GM21825 (cell line): ENCODE measurements at regions not wholly inside any gene's neighbourhood (a gene's known extent, or its start where the extent isn't known, plus 50 kb on each side); places are given as distances from the start of the nearest gene placed in this dataset.

ENCODE experiments used
- ATAC-seq: cut with Tn5 transposase; IDR thresholded peaks from one replicate; pipeline ENCODE4 v1.9.1; 2021; ENCODE audit warnings: mild to moderate bottlenecking, moderate library complexity; ENCODE audit not compliant: unreplicated experiment

DNA sequence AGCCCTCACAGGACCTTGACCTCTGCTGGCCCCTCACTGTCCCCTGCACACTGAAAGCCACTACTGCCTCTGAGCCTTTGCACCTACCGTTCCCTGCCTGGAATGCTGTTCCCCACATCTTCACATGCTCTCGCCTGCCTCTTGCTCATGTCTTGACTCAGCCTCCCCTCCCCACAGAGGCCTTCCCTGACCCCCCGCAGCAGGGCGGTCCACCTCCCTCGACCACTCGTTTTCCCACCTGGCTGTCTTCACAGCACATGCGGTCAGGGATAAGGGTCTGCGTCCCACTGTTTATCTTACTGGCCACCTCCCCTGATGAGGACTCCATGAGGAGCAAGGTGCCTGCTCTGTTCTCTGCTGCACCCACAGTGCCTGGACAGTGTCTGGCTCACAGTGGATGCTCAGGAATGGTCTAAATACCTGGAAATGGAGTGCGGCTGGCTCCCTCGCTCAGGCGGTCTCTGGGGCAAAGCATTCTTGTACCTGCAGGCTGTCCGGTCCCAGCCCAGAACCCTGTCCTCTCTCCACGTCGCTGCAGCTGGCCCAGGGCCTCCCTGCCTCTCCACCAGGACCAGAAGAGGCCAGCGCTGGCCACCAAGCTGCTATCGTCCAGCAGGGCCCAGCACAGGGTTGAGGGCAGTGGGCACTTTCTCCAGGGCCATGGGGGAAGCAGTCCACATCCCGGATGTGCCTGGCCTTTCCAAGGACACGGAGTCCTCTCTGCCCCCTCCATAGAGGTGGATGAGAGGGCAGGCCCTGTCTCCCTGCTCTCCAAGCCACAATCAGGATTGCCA is 107.4 kb downstream of the NCOR2 start:
- ATAC-seq: no peak

DNA sequence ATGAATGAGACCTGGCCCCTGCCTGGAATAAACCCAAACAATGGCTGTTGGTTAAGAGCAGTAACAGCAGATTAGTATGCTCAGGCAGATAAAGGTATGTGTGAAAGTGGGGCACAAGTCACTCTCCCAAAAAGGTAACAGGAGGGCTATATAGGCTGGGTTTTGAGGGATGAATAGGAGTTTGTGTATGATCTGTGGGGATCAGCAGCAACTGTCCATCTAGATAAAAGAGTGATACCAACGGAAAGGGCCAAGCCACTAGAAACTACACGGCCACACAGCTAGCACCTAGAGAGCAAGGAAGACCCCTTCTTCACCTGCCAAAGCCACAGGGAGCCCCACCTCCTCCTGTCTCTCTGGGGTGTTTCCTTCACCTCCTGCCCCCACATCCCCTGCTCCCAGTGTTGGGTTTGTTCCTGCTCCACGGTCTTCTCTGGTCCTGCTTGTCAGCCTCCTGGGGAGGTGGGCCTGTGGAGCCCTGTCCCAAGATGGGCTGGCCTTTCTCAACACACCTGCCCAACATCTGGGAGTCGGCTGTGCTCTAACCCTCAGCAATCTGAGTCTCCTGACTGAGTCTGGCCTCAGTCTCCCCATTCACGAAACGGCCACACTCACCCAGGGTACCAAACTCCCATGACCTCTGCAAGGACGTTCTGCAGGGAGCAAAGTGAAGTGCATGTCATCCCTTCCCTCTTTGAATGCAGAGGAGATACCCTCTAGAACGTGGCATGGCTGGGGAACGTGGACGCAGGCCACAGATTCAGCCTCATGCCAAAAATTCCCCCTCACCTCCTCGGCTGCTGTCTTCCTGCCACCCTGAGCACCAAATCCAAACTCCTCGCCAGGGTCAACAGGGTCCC is 108.2 kb downstream of the NCOR2 start:
- ATAC-seq: no peak

DNA sequence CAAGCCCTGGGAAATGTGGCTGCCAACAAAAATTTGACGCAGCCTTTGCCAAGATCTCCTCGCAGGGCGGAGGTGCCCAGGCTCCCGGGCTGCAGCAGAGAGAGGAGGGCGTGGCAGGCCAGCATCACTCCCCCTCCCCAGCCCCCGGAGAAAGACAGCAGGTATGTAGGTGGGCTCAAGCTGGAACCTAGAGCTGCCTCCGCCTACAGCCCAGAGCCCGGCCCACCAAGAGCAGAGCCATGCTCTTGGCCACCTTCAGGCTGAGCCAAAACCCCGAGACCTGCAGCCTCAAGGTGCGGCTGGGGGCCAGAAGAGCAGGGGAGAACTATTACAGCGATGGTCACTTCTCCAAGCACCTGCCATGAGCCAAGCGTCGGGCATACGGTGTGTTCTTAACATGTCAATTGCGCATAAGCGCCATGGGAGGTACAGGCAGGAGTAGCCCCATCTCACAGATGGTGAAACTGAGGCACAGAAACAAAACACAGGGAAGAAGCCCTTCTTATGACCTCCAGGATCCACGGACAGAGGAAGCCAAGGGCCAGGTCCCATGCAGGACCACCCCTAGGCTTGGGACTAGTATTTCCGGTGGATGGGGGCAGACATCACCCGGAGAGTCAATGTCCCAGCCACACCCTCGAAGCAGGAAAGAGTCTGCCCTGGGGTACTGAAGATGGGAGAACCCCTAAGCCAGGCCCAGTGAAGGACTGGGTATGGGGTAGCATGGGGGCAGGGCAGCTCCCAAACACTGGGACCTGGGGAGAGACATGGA is 109.0 kb downstream of the NCOR2 start:
- ATAC-seq: no peak

DNA sequence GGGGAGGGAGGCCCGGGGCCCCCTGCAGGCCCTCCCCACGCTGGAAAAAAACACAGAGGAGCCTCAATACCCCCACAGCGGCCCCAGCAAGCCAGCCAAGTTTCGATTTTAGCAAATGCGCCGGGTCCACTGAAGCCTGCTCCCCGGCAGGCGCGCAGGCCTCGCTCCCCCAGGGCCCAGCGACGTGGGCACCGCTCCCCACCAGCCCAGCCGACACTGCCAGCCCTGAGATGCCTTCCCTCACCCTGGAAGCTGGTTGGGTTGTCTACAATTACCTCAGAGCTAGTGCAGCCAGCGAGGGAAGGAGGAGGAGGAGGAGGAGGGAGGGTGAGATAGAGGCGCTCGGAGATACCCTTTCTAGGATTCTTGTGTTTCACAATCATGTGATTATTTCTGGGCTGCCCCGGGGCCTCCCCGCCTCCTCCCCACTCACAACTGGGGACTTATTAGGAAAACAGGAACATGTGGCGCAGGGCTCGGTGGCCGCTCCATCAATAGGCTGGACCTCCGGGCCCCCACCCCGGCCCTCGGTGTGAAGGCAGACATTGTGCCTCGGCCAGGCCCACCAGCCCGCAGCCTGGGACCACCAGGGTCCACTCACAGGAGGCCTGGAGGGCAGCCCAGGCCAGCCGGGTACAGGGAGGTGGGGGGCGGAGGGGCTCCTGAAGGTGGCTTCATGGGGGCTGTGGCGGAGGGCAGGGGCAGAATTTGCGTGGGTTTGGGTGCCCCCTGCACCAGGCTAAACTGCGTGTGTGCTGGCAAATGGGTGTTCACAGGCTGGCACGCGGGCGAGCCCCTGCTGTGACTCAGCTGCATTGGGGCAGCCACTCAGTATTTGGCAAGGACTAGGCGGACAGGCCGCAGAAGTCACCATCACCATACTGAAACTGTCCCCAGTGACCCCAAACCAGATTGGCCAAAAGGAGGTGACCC is 109.9 kb downstream of the NCOR2 start:
- ATAC-seq: peak; percentile 31

DNA sequence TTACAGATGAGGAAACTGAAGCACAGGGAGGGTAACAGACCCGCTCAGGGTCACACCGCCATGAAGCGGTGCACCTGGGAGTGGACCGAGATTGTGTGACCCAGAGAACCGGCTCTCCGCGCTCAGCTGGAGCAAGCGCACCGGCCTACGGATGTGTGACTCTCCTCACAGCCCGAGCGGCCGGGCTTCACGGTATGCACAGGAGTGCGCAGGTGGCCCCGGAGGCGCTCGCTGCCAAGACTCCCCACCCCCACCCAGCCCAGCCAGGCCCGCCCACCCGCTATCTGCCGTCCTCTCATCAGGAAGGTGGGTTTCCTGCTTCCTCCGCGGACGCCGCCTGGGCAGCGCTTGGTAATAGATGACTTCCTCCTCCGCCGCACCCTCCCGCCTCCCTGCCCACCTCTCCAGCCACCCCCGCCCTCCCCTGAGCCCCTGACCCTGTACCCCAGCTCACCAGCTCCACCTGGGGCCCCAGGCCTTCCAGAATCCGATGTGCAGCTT is 110.7 kb downstream of the NCOR2 start:
- no peak for ATAC-seq

DNA sequence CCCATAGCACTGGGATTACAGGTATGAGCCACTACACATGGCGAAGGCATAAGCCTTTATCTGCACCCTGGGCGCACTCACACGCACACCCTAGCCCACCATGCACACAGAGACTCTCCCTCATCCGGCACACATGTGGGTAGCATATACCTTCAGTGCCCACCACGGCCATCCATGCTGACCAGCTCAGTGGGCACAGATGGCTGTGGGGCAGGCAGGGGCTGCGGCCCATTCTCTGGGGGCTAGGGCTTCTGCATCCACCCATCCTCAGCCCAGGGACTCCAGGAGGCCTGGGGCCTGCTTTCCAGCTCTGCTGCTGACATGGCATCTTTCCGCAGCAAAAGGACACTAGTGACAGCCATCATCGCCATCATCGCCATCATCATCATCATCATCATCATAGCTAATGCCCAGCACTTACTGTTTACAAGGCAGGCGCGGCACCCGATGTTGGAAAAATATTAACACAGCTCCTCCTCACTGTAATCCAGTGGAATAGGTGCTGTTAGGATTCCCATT is 111.2 kb downstream of the NCOR2 start:
- ATAC-seq: no peak

DNA sequence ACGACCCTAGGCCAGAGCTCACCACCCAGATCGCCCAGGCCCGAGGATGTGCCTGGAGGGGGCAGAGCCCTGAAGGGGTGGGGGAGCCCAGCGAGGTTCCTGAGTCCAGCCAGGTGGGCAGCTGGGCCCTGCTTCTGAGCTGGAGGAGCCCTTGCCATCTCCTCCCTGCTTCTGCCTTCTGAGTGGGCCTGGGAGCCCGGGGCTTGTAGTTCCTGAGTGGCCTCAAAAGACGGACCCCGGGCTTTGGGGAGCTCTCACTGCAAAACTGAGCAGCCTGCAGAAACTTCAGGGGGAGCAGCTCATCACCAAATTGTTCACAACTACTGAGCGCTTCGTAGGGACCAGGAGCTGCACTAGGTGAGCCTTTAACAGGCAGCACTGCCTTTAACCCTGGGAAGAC is 112.1 kb downstream of the NCOR2 start:
- no peak for ATAC-seq

DNA sequence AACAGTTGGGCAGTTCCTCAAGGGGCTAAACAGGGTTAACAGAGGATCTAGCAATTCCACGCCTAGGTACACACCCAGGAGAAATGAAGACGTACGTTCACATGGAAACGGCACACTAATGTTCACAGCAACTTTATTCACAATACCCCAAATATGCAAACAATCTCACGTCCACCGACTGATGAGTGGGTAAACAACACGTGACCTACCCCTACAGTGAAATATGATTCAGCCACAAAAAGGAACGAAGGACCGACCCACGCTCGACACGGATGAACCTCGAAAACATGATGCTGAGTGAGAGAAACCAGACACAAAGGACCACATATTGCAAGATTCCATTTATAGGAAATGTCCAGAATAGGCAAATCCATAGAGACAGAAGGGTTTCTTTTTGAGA is 112.7 kb downstream of the NCOR2 start:
- ATAC-seq: no peak

DNA sequence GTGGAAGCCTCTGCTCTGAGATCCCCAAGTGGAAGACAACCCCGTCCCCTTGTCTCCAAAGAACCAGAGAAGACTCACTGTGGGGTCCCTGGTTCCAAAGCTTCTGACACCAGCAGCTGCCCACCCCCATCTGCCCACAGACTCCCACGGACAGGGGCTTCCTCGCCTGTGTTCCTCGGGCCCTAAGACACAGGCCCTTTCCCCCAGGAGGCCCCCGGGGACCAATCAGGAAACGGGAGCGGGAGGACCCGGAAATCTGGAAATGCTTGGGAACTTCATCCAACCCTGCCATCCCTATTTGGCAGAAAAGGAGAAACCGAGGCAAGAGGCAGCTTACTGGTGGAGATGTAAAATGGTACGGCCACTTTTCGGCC is 113.1 kb downstream of the NCOR2 start:
- no peak for ATAC-seq

DNA sequence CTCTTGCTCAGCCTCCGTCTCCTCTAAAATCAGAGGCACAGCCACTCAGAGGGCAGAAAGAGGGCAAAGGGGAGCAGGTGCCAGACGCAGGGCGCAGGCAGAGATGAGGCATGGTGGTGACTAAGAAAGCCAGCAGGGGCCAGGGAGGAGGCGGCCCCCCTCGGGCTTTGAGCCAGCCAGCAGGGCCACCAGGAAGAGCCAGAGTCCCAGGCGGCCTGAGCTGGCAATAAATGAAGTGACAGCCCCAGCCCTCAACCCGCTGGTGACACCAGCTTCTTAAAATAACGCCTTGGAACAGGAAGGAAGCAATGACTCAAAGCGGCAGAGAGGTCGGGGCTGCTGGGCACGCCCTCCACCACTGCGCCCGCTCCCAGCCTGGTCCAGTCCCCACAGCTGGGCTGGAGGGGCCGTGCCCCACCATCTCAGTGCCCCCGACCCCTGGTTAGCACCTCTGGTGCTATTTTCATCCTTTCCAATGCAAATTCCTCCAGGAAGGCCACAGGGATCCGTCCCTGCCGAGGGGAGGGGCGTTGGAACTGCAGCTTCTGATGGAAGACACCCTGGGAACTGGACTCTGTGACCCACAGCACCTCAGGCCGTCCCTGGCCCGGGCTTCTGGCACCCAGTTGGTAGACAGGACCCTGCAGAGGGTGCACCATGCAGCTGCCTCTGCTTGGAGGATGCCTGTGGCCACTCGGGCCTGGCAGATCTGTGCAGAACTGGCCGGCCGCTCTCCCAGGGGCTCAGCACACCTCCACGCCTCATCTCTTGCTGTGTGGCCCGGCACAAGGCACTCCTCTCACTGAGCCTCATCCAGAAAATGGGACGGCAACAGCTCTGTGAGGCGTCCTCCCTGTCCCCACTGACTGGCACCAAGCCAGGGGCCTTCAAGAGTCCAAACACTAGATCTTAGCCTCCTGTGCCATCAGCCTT is 113.7 kb downstream of the NCOR2 start:
- peak; percentile 70 for ATAC-seq

DNA sequence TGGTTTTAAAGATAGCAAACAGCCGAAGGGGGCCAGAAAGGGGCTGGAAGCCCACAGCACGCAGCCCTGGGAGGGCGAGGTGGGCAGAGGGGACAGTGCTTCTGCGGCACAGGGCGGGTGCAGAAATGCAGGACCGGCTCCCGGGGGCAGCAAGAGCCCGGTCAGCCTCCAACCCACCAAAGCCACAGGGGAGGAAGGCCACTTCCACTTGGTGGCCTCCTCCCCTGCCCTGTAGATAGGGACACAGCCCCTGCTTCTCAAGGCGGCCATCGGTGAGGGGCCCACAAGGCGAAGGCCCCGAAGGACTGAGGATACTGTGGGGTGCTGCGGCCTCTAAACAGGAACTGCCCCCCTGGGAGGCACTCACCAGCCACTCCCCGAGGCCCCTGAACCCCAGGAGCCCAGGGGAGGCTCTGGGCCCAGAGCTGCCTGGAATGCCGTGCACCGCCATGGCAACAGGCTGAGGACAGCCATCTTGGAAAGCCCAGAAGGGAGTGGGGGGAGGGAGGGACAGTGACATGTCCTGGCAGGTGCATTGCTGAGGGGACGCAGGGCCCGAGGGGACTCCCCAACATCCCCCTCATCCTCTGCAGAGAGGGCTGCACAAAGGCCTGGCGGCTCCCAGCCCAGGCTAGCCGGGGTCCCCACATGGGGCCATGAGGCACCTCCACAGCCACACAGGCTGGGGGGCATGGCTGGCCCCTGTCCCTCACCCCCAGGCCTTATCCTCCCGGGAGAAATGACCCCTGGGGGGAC is 114.7 kb downstream of the NCOR2 start:
- ATAC-seq: no peak

DNA sequence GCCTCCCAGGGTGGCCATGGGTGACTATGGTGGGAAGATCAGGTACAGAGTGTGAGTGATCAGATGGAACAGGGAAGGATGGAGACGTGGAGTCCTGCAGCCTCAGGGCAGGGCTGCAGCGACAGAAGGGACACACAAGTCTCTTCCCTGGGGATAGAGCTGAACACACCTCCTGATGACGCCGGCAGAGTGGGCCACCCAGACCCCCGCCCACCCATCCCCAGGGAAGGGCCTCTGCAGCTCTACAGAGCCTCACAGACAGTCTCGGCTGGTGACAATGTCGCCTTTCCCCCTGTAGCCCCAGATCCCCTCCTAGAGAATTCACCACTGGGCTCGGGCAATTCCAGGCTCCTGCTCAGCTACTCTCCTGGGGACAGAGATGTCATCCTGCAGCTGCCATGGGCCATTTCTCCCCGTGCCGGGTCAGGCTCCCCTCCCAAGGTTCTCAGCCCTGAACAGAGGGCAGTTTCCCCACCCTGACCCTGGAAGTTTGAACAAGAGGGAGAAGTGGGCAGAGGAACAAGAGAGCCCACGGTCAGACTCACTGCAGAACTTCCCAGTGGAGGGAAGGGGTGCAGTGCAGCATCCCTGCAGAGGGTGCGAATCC is 115.7 kb downstream of the NCOR2 start:
- no peak for ATAC-seq

DNA sequence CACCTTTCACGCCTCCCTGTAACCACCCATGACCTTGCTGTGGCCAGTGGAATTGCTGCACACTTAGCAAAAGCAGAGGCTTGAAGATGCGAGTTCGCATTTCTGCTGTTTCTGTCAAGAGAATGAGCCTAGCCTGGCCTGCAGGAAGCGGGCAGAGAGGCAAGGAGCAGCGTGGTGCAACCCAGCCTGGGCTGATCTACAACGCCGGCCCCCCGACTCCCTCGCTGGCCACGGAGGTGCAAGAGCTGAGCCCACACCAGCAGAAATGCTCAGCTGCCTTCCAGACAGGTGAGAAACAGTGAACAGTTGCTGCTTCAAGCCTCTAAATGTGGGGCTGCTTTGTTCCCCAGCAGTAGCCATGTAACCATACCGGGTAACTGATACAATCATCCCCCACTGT is 116.4 kb downstream of the NCOR2 start:
- no peak for ATAC-seq

DNA sequence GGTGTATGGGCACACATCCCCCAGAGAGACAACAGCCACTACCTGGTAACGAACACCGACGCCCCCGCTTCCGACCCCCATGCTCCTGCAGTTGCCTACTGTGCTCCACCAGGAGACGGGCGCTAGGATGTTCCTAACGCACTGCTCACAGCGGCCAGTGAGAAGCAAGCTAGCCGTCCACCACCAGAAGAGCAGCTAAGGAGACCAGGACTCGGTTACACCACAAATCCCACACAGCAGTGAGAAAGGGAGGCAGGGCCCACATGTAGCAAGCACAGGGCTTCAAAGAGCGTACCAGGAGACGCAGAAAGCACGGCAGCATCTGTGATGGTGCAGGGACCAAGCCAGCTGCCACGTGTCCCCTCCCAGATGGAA is 117.0 kb downstream of the NCOR2 start:
- ATAC-seq: no peak

DNA sequence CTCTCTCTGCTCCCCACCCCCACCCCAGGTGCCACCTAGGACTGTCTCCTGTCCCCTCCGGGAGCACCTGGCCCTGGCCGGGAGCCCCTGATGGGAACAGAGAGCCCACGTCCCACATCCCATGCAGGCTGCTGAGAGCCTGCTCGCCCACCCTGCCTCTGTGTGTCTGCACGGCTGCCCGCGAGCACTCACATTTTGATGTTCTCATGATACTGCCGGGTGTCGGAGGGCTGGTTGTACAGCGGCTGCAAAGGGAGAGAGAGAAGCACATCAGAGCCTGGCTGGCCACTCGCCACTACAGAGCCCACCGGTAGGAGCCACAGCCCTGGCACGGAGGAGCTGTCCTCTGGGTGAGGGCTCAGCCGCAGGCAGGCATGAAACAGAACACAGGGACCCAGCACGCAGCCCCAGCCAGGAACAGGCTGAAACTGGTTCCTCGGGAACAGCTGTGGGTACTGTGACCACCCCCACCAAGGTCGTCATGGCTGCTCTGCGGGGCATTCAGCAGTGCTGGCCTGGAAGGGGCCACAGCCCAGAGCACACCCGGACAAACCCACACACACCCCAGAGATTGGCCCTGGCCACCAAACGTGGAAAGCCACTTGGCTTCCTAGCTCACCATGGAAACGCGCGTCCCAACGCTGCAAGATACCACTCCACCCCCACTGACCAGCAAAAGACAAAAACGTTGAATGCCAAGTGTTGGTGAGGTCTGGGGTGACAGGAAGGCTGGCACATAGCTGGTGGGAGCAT is 117.6 kb downstream of the NCOR2 start:
- no peak for ATAC-seq

DNA sequence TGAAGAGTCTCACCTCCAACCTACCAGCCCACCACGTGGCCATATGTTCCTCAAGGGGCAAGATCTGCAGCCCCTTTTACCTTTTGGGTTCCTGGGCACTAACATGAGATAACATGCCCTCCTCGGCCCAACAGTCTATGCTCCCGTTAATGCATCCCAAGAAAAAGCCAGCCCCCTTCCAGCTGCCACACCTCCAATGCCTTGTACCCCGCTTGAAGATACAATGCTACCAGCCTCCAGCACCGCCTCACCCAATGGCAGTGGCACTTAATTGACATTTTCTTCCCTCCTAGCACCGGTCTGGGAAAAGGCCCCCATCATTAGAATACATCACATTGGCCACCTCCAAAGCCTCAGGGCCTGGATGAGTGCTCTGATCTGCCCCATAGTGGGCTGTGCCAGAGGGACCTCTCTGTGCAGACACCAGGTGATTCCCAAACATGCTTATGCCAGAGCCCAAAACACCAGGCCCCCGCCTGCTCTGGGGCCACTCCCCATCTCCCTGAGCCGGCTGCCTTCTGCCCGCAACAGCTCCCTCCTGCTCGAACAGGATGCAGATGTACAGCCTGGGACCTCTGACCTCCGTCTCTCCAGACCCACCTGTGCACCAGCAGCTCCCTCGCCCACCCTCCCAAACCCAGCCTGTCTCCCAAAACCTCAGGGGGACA is 118.3 kb downstream of the NCOR2 start:
- no peak for ATAC-seq
